Vagina (tissue), 2 donors: ENCODE measurements at regions not wholly inside any gene's neighbourhood (a gene's known extent, or its start where the extent isn't known, plus 50 kb on each side); places are given as distances from the start of the nearest gene placed in this dataset.

ENCODE experiments used
- DNase-seq, 2 donors: peaks; one replicate each; pipeline ENCODE4 v3.0.0-alpha.2; 2017; ENCODE audit errors: extremely low spot score in 2 of 2
- H3K27ac ChIP-seq: fragments of 200-600 bp; sonication (generic); one replicate; pipeline ENCODE4 v1.5.1; 2019
- H3K27me3 ChIP-seq: fragments of 200-600 bp; sonication (generic); one replicate; pipeline ENCODE4 v1.5.1; 2019
- H3K36me3 ChIP-seq, 2 donors: fragments of 200-600 bp; sonication (generic); one replicate each; pipeline ENCODE4 v1.5.1; 2017 to 2019
- H3K4me1 ChIP-seq: fragments of 200-600 bp; sonication (generic); one replicate; pipeline ENCODE4 v1.5.1; 2019
- H3K4me3 ChIP-seq, 2 donors: fragments of 200-600 bp; sonication (generic); 1 replicate in 1 of 2; 2 replicates in 1 of 2; pipeline ENCODE4 v1.5.1; 2016 to 2019
- H3K9me3 ChIP-seq: fragments of 200-600 bp; sonication (generic); one replicate; pipeline ENCODE4 v1.5.1; 2019
- CTCF ChIP-seq, 3 experiments: fragments of 450-650 bp in 2 of 3; fragments of 200-600 bp in 1 of 3; sonication (generic) in 1 of 3; IDR thresholded peaks; one replicate each; pipeline ENCODE4 v1.5.1; 2017 to 2019; ENCODE audit warnings: antibody characterized with exemption in 3 of 3, mild to moderate bottlenecking in 2 of 3, moderate library complexity in 2 of 3
- POLR2A ChIP-seq, 2 donors: fragments of 450-650 bp; IDR thresholded peaks; one replicate each; pipeline ENCODE4 v1.6.1; 2017; ENCODE audit warnings: antibody characterized with exemption in 2 of 2, mild to moderate bottlenecking in 2 of 2, moderate library complexity in 2 of 2
- POLR2AphosphoS5 ChIP-seq, 2 donors: sonication (generic); formaldehyde crosslinking; IDR thresholded peaks; one replicate each; pipeline ENCODE4 v1.9.0; 2017; ENCODE audit warnings: antibody characterized with exemption in 2 of 2, mild to moderate bottlenecking in 2 of 2, low read depth in 1 of 2; ENCODE audit not compliant: insufficient read depth in 1 of 2
- intact Hi-C: fragments of 100-400 bp; cut with DNase I; formaldehyde crosslinking; loops from one replicate; pipeline ENCODE4 v1.15.1; 2023

GRCh38 chr7:441684-442421 is 77.8 kb downstream of the PDGFA start:
- no peaks in the 10 kb centered on the region for H3K36me3 ChIP-seq
- no peak for TF ChIP-seq POLR2AphosphoS5 (IDR thresholded peaks at IDR 0.05; ENCODE audit: insufficient read depth in 1 of 2, low read depth in 1 of 2)
- no peak for TF ChIP-seq CTCF (IDR thresholded peaks at IDR 0.05)
- TF ChIP-seq POLR2A (IDR thresholded peaks at IDR 0.05): no peak
- DNase-seq: no peak
- H3K4me3 ChIP-seq: no peak overlapping the region
- peaks cover 16% of the 10 kb centered on the region for H3K4me1 ChIP-seq
- no peaks in the 10 kb centered on the region for H3K9me3 ChIP-seq
- no peaks in the 10 kb centered on the region for H3K27me3 ChIP-seq
- intact Hi-C loops: no loop called here
- no peak overlapping the region for H3K27ac ChIP-seq

- TF ChIP-seq POLR2A (IDR thresholded peaks at IDR 0.05) (no peak), POLR2AphosphoS5 (IDR thresholded peaks at IDR 0.05; ENCODE audit: insufficient read depth in 1 of 2, low read depth in 1 of 2) (no peak), CTCF (IDR thresholded peaks at IDR 0.05) (no peak)
- no peaks in the 10 kb centered on the region for H3K9me3 ChIP-seq
- no peaks in the 10 kb centered on the region for H3K36me3 ChIP-seq
- H3K27ac ChIP-seq: no peak overlapping the region
- no peaks in the 10 kb centered on the region for H3K27me3 ChIP-seq
- no peak for DNase-seq
- H3K4me3 ChIP-seq: no peak overlapping the region
- H3K4me1 ChIP-seq: peaks cover 16% of the 10 kb centered on the region
- intact Hi-C loops: no loop called here
These were observed 77.2 kb downstream of the PDGFA start for GRCh38 chr7:442457-442856.

GRCh38 chr7:443279-443833 is 76.3 kb downstream of the PDGFA start:
- Histone ChIP-seq H3K4me3 (no peak overlapping the region), H3K27ac (no peak overlapping the region), H3K27me3 (no peaks in the 10 kb centered on the region), H3K36me3 (no peaks in the 10 kb centered on the region), H3K4me1 (peaks cover 16% of the 10 kb centered on the region), H3K9me3 (no peaks in the 10 kb centered on the region)
- DNase-seq: no peak
- TF ChIP-seq CTCF (IDR thresholded peaks at IDR 0.05) (no peak), POLR2A (IDR thresholded peaks at IDR 0.05) (no peak), POLR2AphosphoS5 (IDR thresholded peaks at IDR 0.05; ENCODE audit: insufficient read depth in 1 of 2, low read depth in 1 of 2) (no peak)
- intact Hi-C loops: no loop called here

GRCh38 chr7:444606-445005 is 75.0 kb downstream of the PDGFA start:
- Histone ChIP-seq H3K27ac (no peak overlapping the region), H3K4me1 (peaks cover 16% of the 10 kb centered on the region), H3K4me3 (no peak overlapping the region), H3K36me3 (no peaks in the 10 kb centered on the region), H3K27me3 (no peaks in the 10 kb centered on the region), H3K9me3 (no peaks in the 10 kb centered on the region)
- DNase-seq: no peak
- TF ChIP-seq POLR2A (IDR thresholded peaks at IDR 0.05) (no peak), CTCF (IDR thresholded peaks at IDR 0.05) (no peak), POLR2AphosphoS5 (IDR thresholded peaks at IDR 0.05; ENCODE audit: insufficient read depth in 1 of 2, low read depth in 1 of 2) (no peak)
- intact Hi-C loops: no loop called here

- H3K27me3 ChIP-seq: no peaks in the 10 kb centered on the region
- intact Hi-C loops: no loop called here
- no peak overlapping the region for H3K27ac ChIP-seq
- H3K36me3 ChIP-seq: no peaks in the 10 kb centered on the region
- no peak for DNase-seq
- H3K4me1 ChIP-seq: peaks cover 16% of the 10 kb centered on the region
- TF ChIP-seq POLR2AphosphoS5 (IDR thresholded peaks at IDR 0.05; ENCODE audit: insufficient read depth in 1 of 2, low read depth in 1 of 2) (no peak), CTCF (IDR thresholded peaks at IDR 0.05) (no peak), POLR2A (IDR thresholded peaks at IDR 0.05) (no peak)
- no peaks in the 10 kb centered on the region for H3K9me3 ChIP-seq
- no peak overlapping the region for H3K4me3 ChIP-seq
These were observed 74.6 kb downstream of the PDGFA start for GRCh38 chr7:445020-445419.
